Right atrium auricular region (tissue), 2 donors: ENCODE measurements at regions not wholly inside any gene's neighbourhood (a gene's known extent, or its start where the extent isn't known, plus 50 kb on each side); places are given as distances from the start of the nearest gene placed in this dataset.

Experiments used
- DNase-seq: peaks from one replicate; pipeline ENCODE4 v3.0.0-alpha.2; 2019; ENCODE audit warnings: low spot score
- H3K27ac ChIP-seq, 2 donors: fragments of 200-600 bp; sonication (generic); 1 replicate in 1 of 2; 2 replicates in 1 of 2; pipeline ENCODE4 v1.5.1; 2016 to 2019
- H3K27me3 ChIP-seq, 2 donors: fragments of 200-600 bp; sonication (generic); one replicate each; pipeline versions ENCODE4 v1.5.1 to v1.6.0; 2017 to 2019
- H3K36me3 ChIP-seq: fragments of 200-600 bp; sonication (generic); one replicate; pipeline ENCODE4 v1.5.1; 2016
- H3K4me1 ChIP-seq, 2 donors: fragments of 200-600 bp; sonication (generic); one replicate each; pipeline versions ENCODE4 v1.5.1 to v1.6.0; 2017 to 2019
- H3K4me3 ChIP-seq, 2 donors: fragments of 200-600 bp; sonication (generic); 1 replicate in 1 of 2; 2 replicates in 1 of 2; pipeline ENCODE4 v1.5.1; 2017 to 2019; ENCODE audit warnings: mild to moderate bottlenecking in 1 of 2, moderate library complexity in 1 of 2
- H3K9me3 ChIP-seq, 2 donors: fragments of 200-600 bp; sonication (generic); one replicate each; pipeline ENCODE4 v1.5.1; 2019
- TF ChIP-seq, protein P1 (sequence below), 2 donors: fragments of 200-600 bp; sonication (generic); IDR thresholded peaks; one replicate each; pipeline ENCODE4 v1.5.1; 2019; ENCODE audit warnings: antibody characterized with exemption in 2 of 2

DNA sequence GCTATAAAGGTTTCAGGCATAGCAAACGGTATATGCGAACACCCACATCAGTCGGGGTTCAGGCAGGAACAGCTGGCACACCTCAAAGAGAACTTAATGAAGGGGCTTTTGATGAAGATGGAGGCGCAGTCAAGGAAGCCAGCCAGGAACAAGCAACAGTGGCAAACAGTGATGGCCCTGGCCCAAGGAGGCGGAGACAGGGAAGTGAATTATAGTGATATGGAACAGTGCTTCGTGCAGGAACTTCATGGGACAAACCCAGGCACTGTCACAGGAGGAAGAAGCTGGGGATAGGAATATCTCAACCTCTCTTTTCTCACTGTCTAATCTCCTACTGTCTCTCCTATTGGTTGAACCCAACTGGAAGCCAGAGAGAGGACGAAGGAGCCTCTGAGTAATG lies 328.3 kb downstream of the AACS start:
- TF ChIP-seq, protein P1, sequence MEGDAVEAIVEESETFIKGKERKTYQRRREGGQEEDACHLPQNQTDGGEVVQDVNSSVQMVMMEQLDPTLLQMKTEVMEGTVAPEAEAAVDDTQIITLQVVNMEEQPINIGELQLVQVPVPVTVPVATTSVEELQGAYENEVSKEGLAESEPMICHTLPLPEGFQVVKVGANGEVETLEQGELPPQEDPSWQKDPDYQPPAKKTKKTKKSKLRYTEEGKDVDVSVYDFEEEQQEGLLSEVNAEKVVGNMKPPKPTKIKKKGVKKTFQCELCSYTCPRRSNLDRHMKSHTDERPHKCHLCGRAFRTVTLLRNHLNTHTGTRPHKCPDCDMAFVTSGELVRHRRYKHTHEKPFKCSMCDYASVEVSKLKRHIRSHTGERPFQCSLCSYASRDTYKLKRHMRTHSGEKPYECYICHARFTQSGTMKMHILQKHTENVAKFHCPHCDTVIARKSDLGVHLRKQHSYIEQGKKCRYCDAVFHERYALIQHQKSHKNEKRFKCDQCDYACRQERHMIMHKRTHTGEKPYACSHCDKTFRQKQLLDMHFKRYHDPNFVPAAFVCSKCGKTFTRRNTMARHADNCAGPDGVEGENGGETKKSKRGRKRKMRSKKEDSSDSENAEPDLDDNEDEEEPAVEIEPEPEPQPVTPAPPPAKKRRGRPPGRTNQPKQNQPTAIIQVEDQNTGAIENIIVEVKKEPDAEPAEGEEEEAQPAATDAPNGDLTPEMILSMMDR (IDR thresholded peaks at IDR 0.05), result no peak
- H3K4me3 ChIP-seq, result no peak overlapping the region
- H3K4me1 ChIP-seq, result no peaks in the 10 kb centered on the region
- DNase-seq, result no peak
- H3K27ac ChIP-seq, result no peak overlapping the region
- no peaks in the 10 kb centered on the region for H3K27me3 ChIP-seq
- no peaks in the 10 kb centered on the region for H3K36me3 ChIP-seq
- peaks cover 0 to 4% of the 10 kb centered on the region in 2 donors for H3K9me3 ChIP-seq

DNA sequence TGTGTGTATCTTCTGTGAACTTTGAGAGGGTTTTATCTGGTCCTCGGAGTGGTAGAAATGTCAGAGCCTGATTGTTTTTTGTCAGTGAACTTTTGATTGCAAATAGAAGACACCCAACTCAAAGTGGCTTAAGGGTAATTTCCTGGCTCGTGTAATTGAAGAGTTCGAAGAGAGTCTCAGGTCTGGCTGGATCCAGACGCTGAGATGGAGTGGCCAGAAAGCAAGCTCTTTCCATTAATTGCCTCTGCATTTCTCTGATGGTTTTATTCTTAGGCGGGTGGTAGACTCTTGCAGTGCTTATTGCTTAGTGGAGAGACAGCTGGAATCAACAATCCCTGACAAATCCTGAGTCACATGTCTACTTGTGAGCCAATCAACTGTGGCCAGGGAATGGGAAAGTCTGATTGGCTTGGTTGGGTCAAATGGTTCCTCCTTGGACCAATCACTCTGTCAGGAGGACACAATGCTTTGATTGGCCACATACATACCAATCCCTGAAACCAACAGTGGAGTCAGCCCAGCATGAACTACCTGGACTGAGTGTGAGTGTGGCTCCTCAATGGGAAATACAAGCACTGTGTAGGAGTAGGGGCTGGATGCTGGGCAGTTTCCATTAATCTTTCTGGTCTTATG lies 330.5 kb downstream of the AACS start:
- Histone ChIP-seq H3K36me3 (no peaks in the 10 kb centered on the region), H3K27me3 (no peaks in the 10 kb centered on the region), H3K4me3 (no peak overlapping the region), H3K4me1 (no peaks in the 10 kb centered on the region), H3K27ac (no peak overlapping the region), H3K9me3 (peaks cover 0 to 9% of the 10 kb centered on the region in 2 donors)
- DNase-seq, result no peak
- TF ChIP-seq, protein P1 (IDR thresholded peaks at IDR 0.05), result no peak

DNA sequence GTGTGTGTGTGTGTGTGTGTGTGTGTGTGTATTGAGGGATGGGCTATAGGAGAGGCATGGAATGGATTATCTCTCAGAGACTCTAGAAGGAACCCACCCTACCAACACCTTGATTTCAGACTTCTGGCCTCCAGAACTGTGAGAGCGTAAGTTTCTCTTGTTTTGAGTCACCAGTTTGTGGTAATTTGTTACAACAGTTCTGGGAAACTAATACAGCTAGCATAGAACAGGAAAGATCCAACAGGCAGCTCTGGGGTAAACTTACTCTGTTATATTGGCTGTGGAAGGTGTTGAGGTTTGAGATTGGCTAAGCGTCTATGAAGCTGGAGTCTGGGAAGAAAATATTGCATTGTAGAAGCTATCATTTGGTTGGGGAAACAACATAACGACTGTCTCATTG lies 334.3 kb downstream of the AACS start:
- TF ChIP-seq, protein P1 (IDR thresholded peaks at IDR 0.05), result no peak
- DNase-seq, result no peak

GRCh38 chr12:125402874-125403789 lies 337.9 kb downstream of the AACS start:
- no peak for DNase-seq
- no peak overlapping the region for H3K27ac ChIP-seq
- no peaks in the 10 kb centered on the region for H3K27me3 ChIP-seq
- H3K4me3 ChIP-seq, result no peak overlapping the region
- H3K9me3 ChIP-seq, result peaks cover 0 to 26% of the 10 kb centered on the region in 2 donors
- TF ChIP-seq, protein P1 (IDR thresholded peaks at IDR 0.05), result peak in 1 of 2 donors; percentile 67
- no peaks in the 10 kb centered on the region for H3K4me1 ChIP-seq
- no peaks in the 10 kb centered on the region for H3K36me3 ChIP-seq

More for the DNA sequence above, 334.3 kb downstream of the AACS start:
- Histone ChIP-seq H3K36me3 (no peaks in the 10 kb centered on the region), H3K27me3 (no peaks in the 10 kb centered on the region), H3K27ac (no peak overlapping the region), H3K9me3 (peaks cover 0 to 26% of the 10 kb centered on the region in 2 donors), H3K4me1 (no peaks in the 10 kb centered on the region), H3K4me3 (no peak overlapping the region)

DNA sequence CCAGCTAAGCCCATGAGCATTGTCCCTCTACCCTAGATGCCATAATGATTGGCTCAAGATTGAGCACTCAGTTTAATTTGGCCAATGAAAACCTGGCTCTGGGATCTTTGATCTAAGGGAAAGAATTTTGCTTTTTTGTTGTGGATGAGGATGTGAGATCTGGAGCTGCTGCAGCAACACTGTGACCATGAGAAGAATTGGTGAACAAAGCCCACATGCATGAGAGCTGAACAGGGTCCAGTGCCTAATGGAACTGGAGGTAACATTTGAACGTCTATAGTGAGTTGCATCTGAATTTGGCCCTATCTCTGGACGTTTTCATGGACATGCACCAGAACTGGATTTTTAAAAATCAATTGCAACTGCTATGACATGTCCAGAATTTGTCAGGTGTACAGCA lies 338.6 kb downstream of the AACS start:
- Histone ChIP-seq H3K27me3 (no peaks in the 10 kb centered on the region), H3K4me1 (no peaks in the 10 kb centered on the region), H3K36me3 (no peaks in the 10 kb centered on the region), H3K9me3 (peaks cover 0 to 20% of the 10 kb centered on the region in 2 donors), H3K4me3 (no peak overlapping the region), H3K27ac (no peak overlapping the region)
- no peak for DNase-seq
- TF ChIP-seq, protein P1 (IDR thresholded peaks at IDR 0.05), result no peak
